Prostate gland (tissue), 2 donors: ENCODE measurements at regions not wholly inside any gene's neighbourhood (a gene's known extent, or its start where the extent isn't known, plus 50 kb on each side); places are given as distances from the start of the nearest gene placed in this dataset.

Experiments
- CTCF ChIP-seq, 4 experiments: fragments of 200-600 bp in 2 of 4; fragments of 450-650 bp in 2 of 4; sonication (generic) in 2 of 4; IDR thresholded peaks; 1 replicate in 3 of 4; 2 replicates in 1 of 4; pipeline ENCODE4 v1.5.1; 2016 to 2019; ENCODE audit warnings: antibody characterized with exemption in 4 of 4, mild to moderate bottlenecking in 2 of 4, moderate library complexity in 2 of 4
- POLR2AphosphoS5 ChIP-seq: sonication (generic); formaldehyde crosslinking; IDR thresholded peaks from one replicate; pipeline ENCODE4 v1.6.1; 2017; ENCODE audit warnings: antibody characterized with exemption

GRCh38 chr11:70616938-70617654, 218.8 kb downstream of the CTTN start:
- no peak for TF ChIP-seq CTCF (IDR thresholded peaks at IDR 0.05)
- TF ChIP-seq POLR2AphosphoS5: no peak
